Coronary artery (tissue), 2 donors: ENCODE measurements at regions not wholly inside any gene's neighbourhood (a gene's known extent, or its start where the extent isn't known, plus 50 kb on each side); places are given as distances from the start of the nearest gene placed in this dataset.

ENCODE experiments used
- DNase-seq: peaks from one replicate; pipeline ENCODE4 v3.0.0-alpha.2; 2017; ENCODE audit warnings: low spot score
- H3K27ac ChIP-seq, 2 donors: fragments of 200-600 bp; sonication (generic); one replicate each; pipeline ENCODE4 v1.5.1; 2016 to 2019
- H3K4me3 ChIP-seq: fragments of 200-600 bp; sonication (generic); 2 replicates; pipeline ENCODE4 v1.5.1; 2016; ENCODE audit warnings: mild to moderate bottlenecking, moderate library complexity
- CTCF ChIP-seq: fragments of 200-600 bp; sonication (generic); IDR thresholded peaks from one replicate; pipeline ENCODE4 v1.5.1; 2019; ENCODE audit warnings: antibody characterized with exemption

DNA sequence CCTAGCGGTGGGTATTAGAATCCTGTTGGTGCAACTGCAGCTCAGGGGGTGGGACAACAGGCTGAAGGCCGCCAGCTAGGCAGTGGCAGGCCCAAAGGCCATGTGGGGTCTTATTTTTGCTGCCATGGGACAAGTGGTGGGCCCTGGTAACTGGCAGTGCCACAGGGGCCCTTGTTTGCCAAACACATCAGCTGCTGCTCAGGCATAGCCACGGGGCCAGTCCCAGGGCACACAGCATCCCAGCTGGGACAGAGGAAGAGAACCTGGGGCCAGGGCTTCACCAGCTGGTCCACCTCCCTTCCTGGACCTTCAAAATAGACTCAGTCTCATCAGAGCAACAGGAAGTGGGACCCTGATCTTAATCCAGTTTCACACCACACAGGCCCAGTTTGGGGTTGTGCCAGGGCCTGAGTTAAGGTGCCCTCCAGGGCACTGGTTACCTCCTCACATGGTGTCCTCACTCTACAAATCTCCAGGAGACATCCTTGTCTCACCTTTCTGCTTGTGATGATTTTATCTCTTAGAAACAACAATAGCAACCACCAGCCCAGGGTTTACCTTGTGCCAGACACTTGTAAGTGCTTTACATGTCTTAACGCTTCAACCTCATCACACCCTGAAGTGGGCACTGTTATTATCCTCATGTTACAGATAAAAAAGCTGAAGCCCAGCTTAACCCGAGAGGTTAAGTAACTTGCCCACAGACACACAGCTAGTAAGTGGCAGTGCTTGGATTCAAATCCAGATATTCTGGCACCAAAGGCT is 98.5 kb downstream of the GYPC start:
- Histone ChIP-seq H3K4me3 (no peak overlapping the region), H3K27ac (no peak overlapping the region)
- no peak for DNase-seq
- TF ChIP-seq CTCF: no peak

- no peak for TF ChIP-seq CTCF
- peak; percentile 40 for DNase-seq
- no peak overlapping the region for H3K27ac ChIP-seq
- H3K4me3 ChIP-seq: no peak overlapping the region
These were observed 100.2 kb downstream of the GYPC start for GRCh38 chr2:126756125-126756524.

- no peak overlapping the region for H3K27ac ChIP-seq
- DNase-seq: peak; percentile 40
- H3K4me3 ChIP-seq: no peak overlapping the region
- TF ChIP-seq CTCF: no peak
These were observed 105.5 kb downstream of the GYPC start for GRCh38 chr2:126761256-126761980.

GRCh38 chr2:126761981-126762878 is 106.3 kb downstream of the GYPC start:
- DNase-seq: peak; percentile 28
- no peak overlapping the region for H3K4me3 ChIP-seq
- no peak for TF ChIP-seq CTCF
- no peak overlapping the region for H3K27ac ChIP-seq

DNA sequence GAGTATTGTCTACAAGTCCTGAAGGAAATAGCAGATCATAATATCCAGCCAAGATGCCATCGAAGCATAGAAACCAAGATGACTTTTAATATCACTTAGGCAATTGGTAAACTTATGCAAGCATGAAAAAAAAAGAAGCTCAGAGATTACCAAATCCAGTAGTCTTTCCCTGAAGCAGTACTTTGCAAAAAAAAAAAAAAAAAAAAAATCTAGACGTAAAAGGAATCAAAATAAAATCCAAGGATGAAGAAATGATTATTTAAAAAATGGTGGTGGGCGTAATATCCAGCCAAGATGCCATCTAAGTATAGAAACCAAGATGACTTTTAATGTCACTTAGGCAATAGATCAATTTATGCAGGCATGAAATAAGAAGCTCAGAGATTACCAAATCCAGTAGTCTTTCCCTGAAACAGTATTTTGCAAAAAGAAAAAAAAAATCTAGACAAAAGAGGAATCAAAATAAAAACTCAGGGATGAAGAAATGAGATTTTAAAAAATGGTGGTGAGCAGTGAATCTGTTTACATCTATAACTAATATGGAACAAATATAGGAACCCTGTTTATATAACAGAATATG is 108.8 kb downstream of the GYPC start:
- Histone ChIP-seq H3K27ac (no peak overlapping the region), H3K4me3 (no peak overlapping the region)
- DNase-seq: no peak
- TF ChIP-seq CTCF: no peak

DNA sequence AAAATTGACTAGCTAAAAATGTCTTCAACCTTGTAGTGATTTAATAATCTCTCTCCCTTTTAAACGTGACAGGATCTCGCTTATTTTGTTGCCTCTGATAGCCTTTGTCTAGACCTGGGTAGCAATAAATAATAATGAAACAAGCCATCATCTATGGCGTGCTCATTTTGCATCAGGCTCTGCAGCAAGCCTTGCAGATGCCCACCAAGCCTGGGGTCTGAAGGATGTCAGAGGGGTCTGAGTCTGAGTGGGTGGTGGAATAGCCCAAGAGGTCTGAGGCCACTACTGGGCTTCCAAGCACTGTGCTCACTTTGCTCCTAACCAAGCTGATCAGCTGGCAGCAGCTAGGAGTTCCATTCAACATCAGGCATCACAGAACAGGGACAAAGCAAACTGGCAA is 109.4 kb downstream of the GYPC start:
- peak; percentile 22 for DNase-seq
- Histone ChIP-seq H3K27ac (no peak overlapping the region), H3K4me3 (no peak overlapping the region)
- TF ChIP-seq CTCF: no peak
